ENCODE measurements at regions not wholly inside any gene's neighbourhood (a gene's known extent, or its start where the extent isn't known, plus 50 kb on each side); places are given as distances from the start of the nearest gene placed in this dataset.

DNA sequence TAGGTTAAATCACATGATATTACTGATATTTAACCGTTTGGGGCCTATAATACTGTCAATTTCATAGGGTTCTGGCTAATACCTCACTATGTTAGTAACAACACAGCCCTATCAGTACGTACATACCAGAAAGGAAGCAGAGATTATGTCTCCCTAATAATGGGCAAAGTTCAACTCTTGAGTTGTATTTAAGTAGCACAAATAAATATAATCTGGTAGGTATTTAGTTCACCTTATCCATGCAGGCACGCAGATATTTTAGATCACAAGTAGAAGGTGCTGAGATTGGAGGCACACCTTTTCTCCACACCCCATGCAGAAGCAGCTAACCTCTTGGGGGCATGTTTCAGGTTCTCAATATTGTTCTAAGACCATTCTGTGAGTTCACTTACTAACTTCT lies 118.9 kb downstream of the IRS1 start:
- Histone ChIP-seq H3K4me3 (no peak overlapping the region), H3K9ac (ENCODE audit: insufficient read depth in 1 of 2, low read length in 2 of 2) (no peak overlapping the region), H3K9me3 (ENCODE audit: control insufficient read depth in 4 of 4, insufficient read depth in 3 of 4, low read length in 3 of 4) (no peaks in the 10 kb centered on the region), H3K36me3 (ENCODE audit: control insufficient read depth in 4 of 4, insufficient read depth in 4 of 4, low read length in 4 of 4) (no peaks in the 10 kb centered on the region), H3K27ac (ENCODE audit: low read depth in 1 of 2, low read length in 1 of 2) (no peak overlapping the region), H3K27me3 (ENCODE audit: control insufficient read depth in 3 of 3, insufficient read depth in 3 of 3, low read length in 2 of 3) (no peaks in the 10 kb centered on the region), H3K4me1 (ENCODE audit: control insufficient read depth in 5 of 5, insufficient read depth in 5 of 5, low read length in 5 of 5) (peaks cover 0 to 5% (median 0%) of the 10 kb centered on the region in 5 donors)
- 81 to 86% methylated on average over 3 of the region's 3 CpGs for WGBS, 2 donors
- no peak for ATAC-seq (ENCODE audit: insufficient read depth, low FRiP score)
- DNase-seq, result no peak
- TF ChIP-seq, protein P1, sequence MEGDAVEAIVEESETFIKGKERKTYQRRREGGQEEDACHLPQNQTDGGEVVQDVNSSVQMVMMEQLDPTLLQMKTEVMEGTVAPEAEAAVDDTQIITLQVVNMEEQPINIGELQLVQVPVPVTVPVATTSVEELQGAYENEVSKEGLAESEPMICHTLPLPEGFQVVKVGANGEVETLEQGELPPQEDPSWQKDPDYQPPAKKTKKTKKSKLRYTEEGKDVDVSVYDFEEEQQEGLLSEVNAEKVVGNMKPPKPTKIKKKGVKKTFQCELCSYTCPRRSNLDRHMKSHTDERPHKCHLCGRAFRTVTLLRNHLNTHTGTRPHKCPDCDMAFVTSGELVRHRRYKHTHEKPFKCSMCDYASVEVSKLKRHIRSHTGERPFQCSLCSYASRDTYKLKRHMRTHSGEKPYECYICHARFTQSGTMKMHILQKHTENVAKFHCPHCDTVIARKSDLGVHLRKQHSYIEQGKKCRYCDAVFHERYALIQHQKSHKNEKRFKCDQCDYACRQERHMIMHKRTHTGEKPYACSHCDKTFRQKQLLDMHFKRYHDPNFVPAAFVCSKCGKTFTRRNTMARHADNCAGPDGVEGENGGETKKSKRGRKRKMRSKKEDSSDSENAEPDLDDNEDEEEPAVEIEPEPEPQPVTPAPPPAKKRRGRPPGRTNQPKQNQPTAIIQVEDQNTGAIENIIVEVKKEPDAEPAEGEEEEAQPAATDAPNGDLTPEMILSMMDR (IDR thresholded peaks at IDR 0.05; ENCODE audit: control extremely low read depth, extremely low read depth), result no peak

DNA sequence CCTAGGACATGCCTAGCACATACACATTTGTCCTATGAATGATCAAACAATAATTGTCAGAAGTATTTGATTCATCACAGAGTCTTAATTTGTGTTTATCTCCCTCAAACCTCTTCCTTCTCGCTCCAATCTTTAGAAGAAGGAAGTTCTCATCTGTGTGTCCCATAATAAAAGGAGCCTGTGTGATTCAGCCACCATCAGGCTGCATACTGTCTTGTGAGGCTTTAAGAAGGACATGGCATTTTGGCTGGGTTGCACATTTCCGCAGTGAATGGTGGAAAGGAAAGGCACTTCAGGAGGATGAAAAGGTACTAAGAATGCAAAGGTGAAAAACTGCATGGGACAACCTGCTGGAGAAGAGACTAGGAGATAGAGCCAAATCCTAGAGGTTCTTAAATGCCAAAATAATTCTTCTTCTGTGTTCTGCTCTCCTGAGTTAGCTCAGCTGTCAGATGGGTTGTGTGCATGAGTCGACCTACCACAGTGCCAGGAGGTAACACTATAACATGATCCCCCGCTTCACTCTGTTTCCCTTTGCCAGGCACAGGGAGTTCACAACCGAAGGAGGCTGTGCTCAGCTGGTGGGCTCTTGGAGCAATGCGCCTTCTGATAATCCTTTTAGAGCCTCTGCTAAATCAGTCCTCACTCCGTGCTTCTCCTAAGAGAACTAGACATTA lies 120.1 kb downstream of the IRS1 start:
- H3K27ac ChIP-seq (ENCODE audit: low read depth in 1 of 2, low read length in 1 of 2), result no peak overlapping the region
- H3K9ac ChIP-seq (ENCODE audit: insufficient read depth in 1 of 2, low read length in 2 of 2), result no peak overlapping the region

DNA sequence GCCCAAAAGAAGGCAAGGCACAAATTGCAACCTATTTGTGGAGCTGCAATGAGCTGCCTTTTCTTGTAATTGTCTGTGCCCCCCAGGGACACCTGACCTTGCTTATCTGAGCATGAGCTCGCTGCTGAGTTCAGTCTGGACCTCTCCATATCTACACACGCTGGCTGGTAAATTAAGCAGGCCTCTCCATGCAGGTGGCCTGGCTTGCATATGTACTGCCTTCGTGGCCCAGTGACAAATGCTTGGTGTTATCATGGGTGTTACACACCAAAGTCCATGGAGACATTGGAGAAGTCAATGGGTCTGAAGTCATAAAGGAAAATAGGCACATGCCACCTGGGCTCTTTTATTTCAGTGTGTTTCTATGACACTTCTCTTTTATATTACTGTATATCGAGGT lies 121.2 kb downstream of the IRS1 start:
- DNase-seq (no peak), ATAC-seq (ENCODE audit: insufficient read depth, low FRiP score) (no peak)
- Histone ChIP-seq H3K36me3 (ENCODE audit: control insufficient read depth in 4 of 4, insufficient read depth in 4 of 4, low read length in 4 of 4) (no peaks in the 10 kb centered on the region), H3K4me1 (ENCODE audit: control insufficient read depth in 5 of 5, insufficient read depth in 5 of 5, low read length in 5 of 5) (peaks cover 0 to 9% (median 2%) of the 10 kb centered on the region in 5 donors), H3K9me3 (ENCODE audit: control insufficient read depth in 4 of 4, insufficient read depth in 3 of 4, low read length in 3 of 4) (no peaks in the 10 kb centered on the region), H3K4me3 (no peak overlapping the region), H3K27me3 (ENCODE audit: control insufficient read depth in 3 of 3, insufficient read depth in 3 of 3, low read length in 2 of 3) (no peaks in the 10 kb centered on the region), H3K27ac (ENCODE audit: low read depth in 1 of 2, low read length in 1 of 2) (no peak overlapping the region), H3K9ac (ENCODE audit: insufficient read depth in 1 of 2, low read length in 2 of 2) (no peak overlapping the region)
- TF ChIP-seq, protein P1 (IDR thresholded peaks at IDR 0.05; ENCODE audit: control extremely low read depth, extremely low read depth), result no peak
- WGBS, 2 donors, result 91% methylated on average over 4 of the region's 4 CpGs

More for the DNA sequence above, 120.1 kb downstream of the IRS1 start:
- WGBS, 2 donors, result 87 to 91% methylated on average over 7 of the region's 7 CpGs
- no peaks in the 10 kb centered on the region for H3K36me3 ChIP-seq (ENCODE audit: control insufficient read depth in 4 of 4, insufficient read depth in 4 of 4, low read length in 4 of 4)
- TF ChIP-seq, protein P1 (IDR thresholded peaks at IDR 0.05; ENCODE audit: control extremely low read depth, extremely low read depth), result no peak
- H3K4me3 ChIP-seq, result no peak overlapping the region
- DNase-seq (no peak), ATAC-seq (ENCODE audit: insufficient read depth, low FRiP score) (no peak)
- H3K4me1 ChIP-seq (ENCODE audit: control insufficient read depth in 5 of 5, insufficient read depth in 5 of 5, low read length in 5 of 5), result peaks cover 0 to 5% (median 0%) of the 10 kb centered on the region in 5 donors
- no peaks in the 10 kb centered on the region for H3K9me3 ChIP-seq (ENCODE audit: control insufficient read depth in 4 of 4, insufficient read depth in 3 of 4, low read length in 3 of 4)
- H3K27me3 ChIP-seq (ENCODE audit: control insufficient read depth in 3 of 3, insufficient read depth in 3 of 3, low read length in 2 of 3), result no peaks in the 10 kb centered on the region

DNA sequence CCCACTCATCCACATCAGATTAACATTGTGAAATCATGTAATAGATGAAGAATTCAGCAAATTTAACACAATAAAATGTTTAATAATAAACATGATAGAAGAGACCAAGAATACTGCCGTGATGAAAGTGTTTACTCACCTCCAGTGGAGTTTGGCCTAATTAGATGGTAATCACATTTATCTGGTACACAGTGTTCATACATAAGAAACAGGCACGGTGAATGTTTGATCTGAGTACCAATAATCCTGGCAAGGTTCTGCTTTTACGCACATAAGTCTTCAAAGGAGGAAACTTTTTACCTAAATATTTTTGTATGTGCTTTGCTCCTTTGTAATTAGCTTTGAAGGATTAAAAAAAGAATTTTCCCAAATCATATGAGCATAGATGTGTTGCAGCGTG lies 122.5 kb downstream of the IRS1 start:
- Histone ChIP-seq H3K36me3 (ENCODE audit: control insufficient read depth in 4 of 4, insufficient read depth in 4 of 4, low read length in 4 of 4) (no peaks in the 10 kb centered on the region), H3K9ac (ENCODE audit: insufficient read depth in 1 of 2, low read length in 2 of 2) (no peak overlapping the region), H3K27ac (ENCODE audit: low read depth in 1 of 2, low read length in 1 of 2) (no peak overlapping the region), H3K4me1 (ENCODE audit: control insufficient read depth in 5 of 5, insufficient read depth in 5 of 5, low read length in 5 of 5) (peaks cover 0 to 12% (median 2%) of the 10 kb centered on the region in 5 donors), H3K4me3 (no peak overlapping the region), H3K9me3 (ENCODE audit: control insufficient read depth in 4 of 4, insufficient read depth in 3 of 4, low read length in 3 of 4) (no peaks in the 10 kb centered on the region), H3K27me3 (ENCODE audit: control insufficient read depth in 3 of 3, insufficient read depth in 3 of 3, low read length in 2 of 3) (no peaks in the 10 kb centered on the region)
- TF ChIP-seq, protein P1 (IDR thresholded peaks at IDR 0.05; ENCODE audit: control extremely low read depth, extremely low read depth), result no peak
- ATAC-seq (ENCODE audit: insufficient read depth, low FRiP score) (no peak), DNase-seq (no peak)
- WGBS, 2 donors, result 77 to 89% methylated on average over 4 of the region's 4 CpGs

Data from lung (tissue), 11 donors.